ENCODE measurements at regions not wholly inside any gene's neighbourhood (a gene's known extent, or its start where the extent isn't known, plus 50 kb on each side); places are given as distances from the start of the nearest gene placed in this dataset.

- Histone ChIP-seq H3K9me3 (no peaks in the 10 kb centered on the region), H3K27me3 (no peaks in the 10 kb centered on the region), H3K4me3 (no peak overlapping the region), H3K27ac (peak overlapping the region; percentile 15), H3K36me3 (no peaks in the 10 kb centered on the region), H3K4me1 (peaks cover 3% of the 10 kb centered on the region)
- WGBS: 76% methylated on average over 3 of the region's 3 CpGs
- no peak for DNase-seq (ENCODE audit: low spot score in 2 of 2)
- TF ChIP-seq POLR2AphosphoS5 (IDR thresholded peaks at IDR 0.05): no peak
Measured at GRCh38 chr21:16181018-16181417, 451.2 kb downstream of the USP25 start.

- 54% methylated on average over 1 of the region's 1 CpG for WGBS
- Histone ChIP-seq H3K36me3 (no peaks in the 10 kb centered on the region), H3K9me3 (no peaks in the 10 kb centered on the region), H3K4me3 (no peak overlapping the region), H3K27ac (no peak overlapping the region), H3K27me3 (no peaks in the 10 kb centered on the region), H3K4me1 (no peaks in the 10 kb centered on the region)
- TF ChIP-seq EP300 (IDR thresholded peaks at IDR 0.05): no peak
- DNase-seq (ENCODE audit: low spot score in 2 of 2): no peak
Measured at GRCh38 chr21:16185766-16186165, 456.0 kb downstream of the USP25 start.

GRCh38 chr21:16186742-16187141 lies 457.0 kb downstream of the USP25 start:
- H3K9me3 ChIP-seq: no peaks in the 10 kb centered on the region
- H3K4me1 ChIP-seq: no peaks in the 10 kb centered on the region
- DNase-seq (ENCODE audit: low spot score in 2 of 2): no peak
- H3K36me3 ChIP-seq: no peaks in the 10 kb centered on the region
- H3K27me3 ChIP-seq: no peaks in the 10 kb centered on the region
- WGBS: 77% methylated on average over 1 of the region's 1 CpG
- H3K27ac ChIP-seq: no peak overlapping the region
- TF ChIP-seq POLR2AphosphoS5 (IDR thresholded peaks at IDR 0.05): no peak
- TF ChIP-seq POLR2A (IDR thresholded peaks at IDR 0.05): no peak
- no peak for TF ChIP-seq EP300 (IDR thresholded peaks at IDR 0.05)
- TF ChIP-seq CTCF (IDR thresholded peaks at IDR 0.05): no peak
- H3K4me3 ChIP-seq: no peak overlapping the region

- no peak for DNase-seq (ENCODE audit: low spot score in 2 of 2)
Measured at GRCh38 chr21:16187603-16188301, 458.0 kb downstream of the USP25 start.

GRCh38 chr21:16192902-16193301 lies 463.1 kb downstream of the USP25 start:
- TF ChIP-seq POLR2A (IDR thresholded peaks at IDR 0.05): no peak
- Histone ChIP-seq H3K27ac (no peak overlapping the region), H3K27me3 (no peaks in the 10 kb centered on the region), H3K4me3 (no peak overlapping the region), H3K4me1 (peaks cover 3% of the 10 kb centered on the region), H3K9me3 (no peaks in the 10 kb centered on the region), H3K36me3 (no peaks in the 10 kb centered on the region)
- no peak for DNase-seq (ENCODE audit: low spot score in 2 of 2)
- 74% methylated on average over 2 of the region's 2 CpGs for WGBS

More at GRCh38 chr21:16187603-16188301, 458.0 kb downstream of the USP25 start:
- H3K36me3 ChIP-seq: no peaks in the 10 kb centered on the region
- 89% methylated on average over 2 of the region's 2 CpGs for WGBS
- H3K27ac ChIP-seq: no peak overlapping the region
- no peak overlapping the region for H3K4me3 ChIP-seq
- no peaks in the 10 kb centered on the region for H3K4me1 ChIP-seq
- no peaks in the 10 kb centered on the region for H3K27me3 ChIP-seq
- no peaks in the 10 kb centered on the region for H3K9me3 ChIP-seq
- no peak for TF ChIP-seq CTCF (IDR thresholded peaks at IDR 0.05)
- TF ChIP-seq POLR2AphosphoS5 (IDR thresholded peaks at IDR 0.05): no peak
- TF ChIP-seq EP300 (IDR thresholded peaks at IDR 0.05): no peak
- TF ChIP-seq POLR2A (IDR thresholded peaks at IDR 0.05): no peak

- Histone ChIP-seq H3K4me3 (peak overlapping the region; percentile 41), H3K27ac (peak overlapping the region; percentile 76), H3K27me3 (no peaks in the 10 kb centered on the region), H3K36me3 (no peaks in the 10 kb centered on the region), H3K9me3 (no peaks in the 10 kb centered on the region), H3K4me1 (peaks cover 3% of the 10 kb centered on the region)
- WGBS: 31% methylated on average over 2 of the region's 2 CpGs
- TF ChIP-seq POLR2A (IDR thresholded peaks at IDR 0.05) (no peak), POLR2AphosphoS5 (IDR thresholded peaks at IDR 0.05) (no peak), CTCF (IDR thresholded peaks at IDR 0.05) (no peak)
- DNase-seq (ENCODE audit: low spot score in 2 of 2): no peak
Measured at GRCh38 chr21:16193496-16194094, 463.8 kb downstream of the USP25 start.

Data from suprapubic skin (tissue), 4 donors.